Fibroblast of skin of right quadriceps (primary cell): ENCODE measurements at regions not wholly inside any gene's neighbourhood (a gene's known extent, or its start where the extent isn't known, plus 50 kb on each side); places are given as distances from the start of the nearest gene placed in this dataset.
A peak's percentile ranks its signal among the peaks of the same experiment; 100 is the strongest.
"Not testable (repeated sequence)": the region's sequence is repeated elsewhere in the genome, so short reads cannot be mapped to it uniquely, and the experiment has no call there.

Experiments
- DNase-seq: peaks from one replicate; pipeline ENCODE4 v3.0.0-alpha.2; 2013

DNA sequence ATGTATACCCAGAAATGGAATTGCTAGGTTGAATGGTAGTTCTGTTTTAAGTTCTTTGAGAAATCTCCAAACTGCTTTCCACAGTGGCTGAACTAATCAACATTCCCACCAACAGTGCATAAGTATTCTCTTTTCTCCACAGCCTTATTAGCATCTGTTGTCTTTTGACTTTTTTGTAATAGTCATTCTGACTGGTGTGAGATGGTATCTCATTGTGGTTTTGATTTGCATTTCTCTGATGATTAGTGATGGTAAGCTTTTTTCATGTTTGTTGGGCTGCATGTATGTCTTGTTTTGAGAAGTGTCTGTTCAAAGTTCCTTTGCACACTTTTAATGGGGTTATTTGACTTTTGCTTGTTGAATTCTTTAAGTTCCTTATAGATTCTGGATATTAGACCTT, 52.4 kb upstream of the EHHADH start:
- not testable (repeated sequence) for DNase-seq

DNA sequence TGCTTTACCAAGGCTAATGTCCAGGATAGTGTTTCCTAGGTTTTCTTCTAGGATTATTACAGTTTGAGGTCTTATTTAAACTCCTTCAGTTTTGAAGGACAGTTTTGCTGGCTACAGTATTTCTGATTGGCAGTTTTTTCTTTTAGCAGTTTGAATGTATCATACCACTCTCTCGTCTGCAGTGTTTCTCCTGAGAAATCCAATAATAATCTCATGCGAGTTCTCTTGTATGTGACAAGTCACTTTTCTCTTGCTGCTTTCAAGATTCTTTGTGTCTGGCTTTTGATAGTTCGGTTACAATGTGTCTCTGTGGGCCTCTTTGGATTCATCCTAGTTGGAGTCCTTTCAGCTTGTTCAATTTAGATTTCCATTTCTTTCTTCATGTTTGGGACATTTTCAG, 53.0 kb upstream of the EHHADH start:
- no peak for DNase-seq

GRCh38 chr3:185308126-185308754, 54.4 kb upstream of the EHHADH start:
- DNase-seq, result peak; percentile 47

GRCh38 chr3:185309302-185309701, 53.6 kb upstream of the MAP3K13 start:
- no peak for DNase-seq

DNA sequence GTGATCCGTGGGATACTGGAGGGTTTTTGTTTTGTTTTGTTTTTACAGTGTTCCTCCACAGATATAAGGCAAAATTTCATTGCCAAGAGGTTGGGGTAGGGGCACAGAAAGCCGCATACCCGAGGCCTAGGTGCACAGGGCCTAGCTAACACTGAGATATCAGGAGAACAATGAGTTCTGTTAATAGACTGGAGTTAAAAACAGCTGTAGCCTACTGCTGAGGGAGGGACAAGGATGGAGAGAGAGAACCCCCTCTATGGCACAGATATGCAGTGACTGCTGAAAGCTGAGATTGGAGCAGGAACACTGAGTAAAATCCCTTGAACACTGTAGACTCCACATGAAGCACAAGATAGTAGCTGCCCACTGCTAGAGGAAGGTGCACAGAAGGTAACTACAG, 53.1 kb upstream of the MAP3K13 start:
- DNase-seq, result no peak

DNA sequence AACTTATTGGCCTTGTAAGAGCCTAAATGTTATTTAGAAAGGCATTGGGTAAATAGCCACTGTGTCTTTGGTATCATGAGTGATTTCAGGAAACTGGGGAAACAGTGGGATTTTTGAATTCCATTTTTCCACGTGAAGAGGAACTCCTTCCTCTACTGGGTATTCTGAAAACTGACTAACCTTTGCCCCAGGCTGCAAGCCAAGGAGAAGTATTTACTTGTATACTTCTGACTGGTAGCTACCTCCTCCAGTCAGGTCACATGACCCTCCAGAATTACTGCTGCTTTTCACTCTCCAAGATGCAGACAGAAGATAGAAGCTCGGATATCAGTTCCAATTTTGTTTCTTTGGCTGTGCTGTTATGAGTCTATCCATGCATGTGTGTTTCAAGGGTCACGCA, 50.9 kb upstream of the MAP3K13 start:
- no peak for DNase-seq
